ENCODE measurements at regions not wholly inside any gene's neighbourhood (a gene's known extent, or its start where the extent isn't known, plus 50 kb on each side); places are given as distances from the start of the nearest gene placed in this dataset.

DNA sequence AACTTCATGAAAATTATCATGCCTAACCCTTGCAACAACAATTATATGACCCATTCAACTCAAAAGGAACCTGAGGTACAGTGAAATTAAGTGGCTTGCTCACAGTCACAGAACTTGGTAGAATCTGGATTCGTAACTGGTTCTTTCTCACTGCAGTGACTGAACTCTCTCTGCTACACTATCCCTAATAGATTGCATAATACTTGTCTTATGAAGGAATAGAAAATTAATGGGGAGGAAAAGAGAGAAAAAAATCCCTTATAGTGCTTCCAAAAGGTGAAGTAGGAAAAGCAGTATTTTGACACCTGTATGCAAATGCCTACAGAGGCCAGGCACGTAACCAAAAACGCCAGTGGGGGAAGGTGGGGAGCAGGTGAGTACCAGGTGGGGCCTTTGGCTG lies 186.6 kb downstream of the LY86 start:
- no peak overlapping the region for H3K9ac ChIP-seq (replicated peaks; ENCODE audit: extremely low read depth, insufficient read depth, low read length)
- H3K4me2 ChIP-seq (ENCODE audit: insufficient read depth, low read length) = no peak overlapping the region
- no peak overlapping the region for H3K27ac ChIP-seq (ENCODE audit: insufficient read depth, low read depth, low read length)
- intact Hi-C loops (cut with micrococcal nuclease) (no loop called here), dilution Hi-C loops (cut with MboI; ENCODE audit: extremely low pct_ligation_motif_present, low sequenced_read_pairs) (no loop called here)
- BruUV-seq (replicated peaks) = no TSS peak
- no peak for TF ChIP-seq POLR2AphosphoS5 (IDR thresholded peaks at IDR 0.05; ENCODE audit: insufficient read depth, low read depth, low read length)
- no peak for TF ChIP-seq JUN (IDR thresholded peaks at IDR 0.05; ENCODE audit: borderline replicate concordance, insufficient read depth, insufficient read length, low read depth)
- no peak for TF ChIP-seq FOS (IDR thresholded peaks at IDR 0.05; ENCODE audit: borderline replicate concordance, insufficient read depth, low read length)
- TF ChIP-seq CTCF (IDR thresholded peaks at IDR 0.05; ENCODE audit: extremely low read depth in 1 of 2, insufficient read depth in 1 of 2, low read depth in 1 of 2, low read length in 2 of 2) = no peak
- TF ChIP-seq EZH2 (IDR thresholded peaks at IDR 0.05; ENCODE audit: borderline replicate concordance, low read depth, low read length, severe bottlenecking) = no peak
- TF ChIP-seq MYC (IDR thresholded peaks at IDR 0.05; ENCODE audit: low read depth, low read length) = no peak
- no peak for TF ChIP-seq GATA2 (IDR thresholded peaks at IDR 0.05; ENCODE audit: insufficient read depth, insufficient read length, low read depth, low read length)
- no peak for TF ChIP-seq POLR2A (IDR thresholded peaks at IDR 0.05; ENCODE audit: low read depth, low read length)
- TF ChIP-seq, protein P1, sequence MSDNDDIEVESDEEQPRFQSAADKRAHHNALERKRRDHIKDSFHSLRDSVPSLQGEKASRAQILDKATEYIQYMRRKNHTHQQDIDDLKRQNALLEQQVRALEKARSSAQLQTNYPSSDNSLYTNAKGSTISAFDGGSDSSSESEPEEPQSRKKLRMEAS (IDR thresholded peaks at IDR 0.05; ENCODE audit: insufficient read depth, insufficient read length) = no peak
- H4K20me1 ChIP-seq (replicated peaks; ENCODE audit: control insufficient read depth, extremely low read depth, insufficient read depth, low read length) = no peaks in the 10 kb centered on the region
- FAIRE-seq (no peak), DNase-seq (ENCODE audit: low read depth, low spot score) (no peak)
- H3K4me3 ChIP-seq (replicated peaks in 1 of 3; ENCODE audit: insufficient read depth in 1 of 3, low read depth in 1 of 3, low read length in 3 of 3) = no peak overlapping the region
- no peak overlapping the region for H2AFZ ChIP-seq (ENCODE audit: low read depth, low read length)
- ChIA-PET CTCF (no interaction called here), POLR2A (no interaction called here)
- H3K79me2 ChIP-seq (ENCODE audit: control insufficient read depth, insufficient read depth, low read length) = no peaks in the 10 kb centered on the region
- no peaks in the 10 kb centered on the region for H3K9me3 ChIP-seq (replicated peaks; ENCODE audit: control insufficient read depth, insufficient read depth, low read length)
- no peaks in the 10 kb centered on the region for H3K9me1 ChIP-seq (replicated peaks; ENCODE audit: control insufficient read depth, extremely low read depth, insufficient read depth, low read length)
- H3K4me1 ChIP-seq (ENCODE audit: control insufficient read depth, extremely low read depth, insufficient read depth, low read length) = no peaks in the 10 kb centered on the region
- H3K36me3 ChIP-seq (ENCODE audit: control insufficient read depth in 2 of 2, extremely low read depth in 1 of 2, insufficient read depth in 2 of 2, low read length in 2 of 2) = no peaks in the 10 kb centered on the region
- H3K27me3 ChIP-seq (ENCODE audit: control insufficient read depth in 2 of 2, insufficient read depth in 2 of 2, low read length in 2 of 2) = peaks cover 2 to 10% of the 10 kb centered on the region in 2 experiments
